ENCODE measurements at regions not wholly inside any gene's neighbourhood (a gene's known extent, or its start where the extent isn't known, plus 50 kb on each side); places are given as distances from the start of the nearest gene placed in this dataset.

GRCh38 chr6:78157606-78158005, 504.8 kb downstream of the MEI4 start:
- no peaks in the 10 kb centered on the region for H3K79me2 ChIP-seq (ENCODE audit: insufficient read depth, low read length)
- H3K27ac ChIP-seq (ENCODE audit: extremely low read length, insufficient read depth, low read length): no peak overlapping the region
- 10% methylated on average over 2 of the region's 2 CpGs for WGBS (ENCODE audit: low lambda C conversion rate)
- H3K4me2 ChIP-seq (ENCODE audit: low read depth, low read length): no peak overlapping the region
- no peaks in the 10 kb centered on the region for H3K4me1 ChIP-seq (ENCODE audit: insufficient read depth, low read length)
- H3K36me3 ChIP-seq (replicated peaks in 1 of 2; ENCODE audit: control insufficient read depth in 1 of 2, insufficient read depth in 2 of 2, low read length in 2 of 2): no peaks in the 10 kb centered on the region
- no peak overlapping the region for H3K9ac ChIP-seq (ENCODE audit: insufficient read depth, low read depth, low read length)
- ATAC-seq (no peak), DNase-seq (ENCODE audit: low spot score) (no peak), FAIRE-seq (no peak)
- in situ Hi-C loops (cut with HindIII; ENCODE audit: extremely low pct_ligation_motif_present, low pct_unique_long_range_greater_than_20kb) (no loop called here), intact Hi-C loops (cut with micrococcal nuclease; ENCODE audit: unreplicated experiment) (no loop called here)
- peaks cover 70% of the 10 kb centered on the region for H3K9me3 ChIP-seq (ENCODE audit: low read length)
- ChIA-PET POLR2A (no interaction called here), CTCF (ENCODE audit: low intra/inter-chr PET ratio, low total read pairs) (no interaction called here)
- H4K20me1 ChIP-seq (ENCODE audit: insufficient read depth, low read length): no peaks in the 10 kb centered on the region
- BruUV-seq (replicated peaks): no TSS peak
- no peaks in the 10 kb centered on the region for H3K27me3 ChIP-seq (ENCODE audit: control insufficient read depth in 1 of 2, insufficient read depth in 2 of 2, low read length in 2 of 2)
- no peak overlapping the region for H2AFZ ChIP-seq (ENCODE audit: low read length)
- H3K4me3 ChIP-seq (replicated peaks in 1 of 3; ENCODE audit: insufficient read depth in 1 of 3, low read depth in 2 of 3, low read length in 3 of 3): no peak overlapping the region
- no peak for TF ChIP-seq ZBTB43 (CRISPR knock-in tag; conservative IDR thresholded peaks at IDR 0.05)
- no peak for TF ChIP-seq ZFX (CRISPR knock-in tag; IDR thresholded peaks at IDR 0.05; ENCODE audit: low read depth)
- TF ChIP-seq ZBTB14 (CRISPR knock-in tag; IDR thresholded peaks at IDR 0.05): no peak
- TF ChIP-seq ZNF772 (CRISPR knock-in tag; IDR thresholded peaks at IDR 0.05): no peak
- TF ChIP-seq MBNL3 (CRISPR knock-in tag; conservative IDR thresholded peaks at IDR 0.05): no peak
- no peak for TF ChIP-seq SALL1 (CRISPR knock-in tag; IDR thresholded peaks at IDR 0.05)
- no peak for TF ChIP-seq FUBP1 (CRISPR knock-in tag; IDR thresholded peaks at IDR 0.05; ENCODE audit: borderline replicate concordance)
- no peak for TF ChIP-seq ZNF18 (CRISPR knock-in tag; IDR thresholded peaks at IDR 0.05; ENCODE audit: insufficient replicate concordance)
- no peak for TF ChIP-seq RAD51 (IDR thresholded peaks at IDR 0.05; ENCODE audit: borderline replicate concordance)
- TF ChIP-seq ZNF142 (CRISPR knock-in tag; IDR thresholded peaks at IDR 0.05): no peak
- no peak for TF ChIP-seq KDM6A (CRISPR knock-in tag; IDR thresholded peaks at IDR 0.05; ENCODE audit: low read depth)
- no peak for TF ChIP-seq TEAD3 (CRISPR knock-in tag; optimal IDR thresholded peaks at IDR 0.05; ENCODE audit: borderline replicate concordance)
